Neuron (in vitro differentiated cells): ENCODE measurements at regions not wholly inside any gene's neighbourhood (a gene's known extent, or its start where the extent isn't known, plus 50 kb on each side); places are given as distances from the start of the nearest gene placed in this dataset.

Source experiments
- H2AFZ ChIP-seq: one replicate; pipeline ENCODE4 v1.6.1; 2013; ENCODE audit warnings: low read depth, mild to moderate bottlenecking, inconsistent platforms, low read length, moderate library complexity
- H3K27me3 ChIP-seq: one replicate; pipeline ENCODE4 v1.6.1; 2013; ENCODE audit warnings: low read length; ENCODE audit not compliant: insufficient read depth
- H3K36me3 ChIP-seq: one replicate; pipeline ENCODE4 v1.6.1; 2013; ENCODE audit warnings: low read length; ENCODE audit not compliant: insufficient read depth
- H3K4me1 ChIP-seq: one replicate; pipeline ENCODE4 v1.6.1; 2013; ENCODE audit warnings: low read length; ENCODE audit not compliant: insufficient read depth
- H3K4me3 ChIP-seq: 2 replicates; pipeline ENCODE4 v1.5.1; 2013; ENCODE audit warnings: mild to moderate bottlenecking, low read length, moderate library complexity
- H3K9me3 ChIP-seq: one replicate; pipeline ENCODE4 v1.6.1; 2013; ENCODE audit warnings: low read length

DNA sequence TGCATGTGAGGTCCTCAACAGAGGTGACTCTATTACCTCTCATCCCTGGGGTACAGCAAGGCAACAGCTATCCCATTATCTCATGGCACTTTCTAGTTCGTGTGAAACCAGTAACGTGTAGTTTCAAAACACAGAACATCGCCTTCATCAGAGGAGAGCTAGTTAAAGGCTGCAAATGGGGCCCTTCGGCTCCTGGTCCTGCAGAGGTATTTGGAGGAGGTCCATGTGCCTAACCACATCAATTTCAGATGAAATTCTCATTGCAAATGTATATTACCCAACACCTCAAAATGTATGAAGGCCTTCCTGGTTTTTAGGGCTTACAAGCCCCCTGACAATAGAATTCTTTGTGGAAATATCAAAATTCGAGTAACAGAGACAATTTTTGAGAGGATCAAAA is 95.7 kb upstream of the PSMD7 start:
- no peaks in the 10 kb centered on the region for H3K36me3 ChIP-seq
- no peak overlapping the region for H3K4me3 ChIP-seq
- H3K4me1 ChIP-seq: no peaks in the 10 kb centered on the region
- H3K9me3 ChIP-seq: no peaks in the 10 kb centered on the region
- H2AFZ ChIP-seq: no peak overlapping the region
- H3K27me3 ChIP-seq: no peaks in the 10 kb centered on the region

DNA sequence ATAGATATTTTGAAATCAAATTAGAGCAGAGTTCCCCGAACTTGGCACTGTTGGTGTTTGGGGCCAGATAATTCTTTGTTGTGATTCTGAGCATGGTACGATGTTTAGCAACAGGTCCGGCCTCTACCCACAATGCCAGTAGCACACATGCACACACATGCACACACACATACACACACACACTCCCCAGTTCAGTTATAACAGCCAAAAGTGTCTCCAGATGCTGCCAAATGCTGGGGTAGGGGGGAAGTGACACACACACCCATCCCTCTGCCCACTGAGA is 96.8 kb upstream of the PSMD7 start:
- no peak overlapping the region for H2AFZ ChIP-seq
- no peak overlapping the region for H3K4me3 ChIP-seq
- no peaks in the 10 kb centered on the region for H3K4me1 ChIP-seq
- no peaks in the 10 kb centered on the region for H3K9me3 ChIP-seq
- no peaks in the 10 kb centered on the region for H3K27me3 ChIP-seq
- no peaks in the 10 kb centered on the region for H3K36me3 ChIP-seq

DNA sequence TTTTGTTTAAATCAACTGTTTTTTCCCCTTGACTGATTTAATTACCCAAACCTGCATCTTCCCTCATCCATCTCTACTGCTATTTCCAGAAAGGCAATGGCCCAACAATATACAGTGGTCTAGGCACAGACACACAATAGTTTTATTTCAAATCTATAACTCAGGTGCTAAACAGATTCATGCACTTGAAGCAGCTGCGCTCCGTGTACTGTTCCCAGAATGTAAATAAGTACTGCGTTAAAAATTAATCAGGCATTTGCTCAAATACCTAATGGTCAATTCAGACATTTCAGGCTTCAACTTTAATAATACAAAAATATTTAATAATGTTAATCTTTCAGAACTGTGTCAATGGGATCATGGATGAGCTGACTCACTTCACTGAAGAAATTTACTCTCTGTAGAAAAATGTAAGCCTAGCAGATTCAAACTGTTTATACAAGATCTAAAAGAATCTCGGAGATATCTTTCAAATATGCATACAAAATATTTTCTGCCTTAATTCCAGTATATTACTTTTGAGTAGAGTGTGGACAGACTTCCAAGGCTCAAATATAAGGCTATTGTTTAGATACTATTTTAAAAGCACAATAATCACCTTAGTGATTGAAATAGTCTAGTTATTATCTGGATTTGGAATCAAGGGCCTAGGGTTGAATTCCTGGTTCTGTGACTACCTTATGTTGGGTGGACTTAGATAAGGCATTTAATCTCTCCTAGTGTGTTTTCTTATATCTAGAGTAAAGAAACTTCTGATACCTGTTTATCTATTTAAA is 97.4 kb upstream of the PSMD7 start:
- Histone ChIP-seq H3K4me1 (no peaks in the 10 kb centered on the region), H3K27me3 (no peaks in the 10 kb centered on the region), H3K4me3 (no peak overlapping the region), H2AFZ (no peak overlapping the region), H3K9me3 (no peaks in the 10 kb centered on the region), H3K36me3 (no peaks in the 10 kb centered on the region)

DNA sequence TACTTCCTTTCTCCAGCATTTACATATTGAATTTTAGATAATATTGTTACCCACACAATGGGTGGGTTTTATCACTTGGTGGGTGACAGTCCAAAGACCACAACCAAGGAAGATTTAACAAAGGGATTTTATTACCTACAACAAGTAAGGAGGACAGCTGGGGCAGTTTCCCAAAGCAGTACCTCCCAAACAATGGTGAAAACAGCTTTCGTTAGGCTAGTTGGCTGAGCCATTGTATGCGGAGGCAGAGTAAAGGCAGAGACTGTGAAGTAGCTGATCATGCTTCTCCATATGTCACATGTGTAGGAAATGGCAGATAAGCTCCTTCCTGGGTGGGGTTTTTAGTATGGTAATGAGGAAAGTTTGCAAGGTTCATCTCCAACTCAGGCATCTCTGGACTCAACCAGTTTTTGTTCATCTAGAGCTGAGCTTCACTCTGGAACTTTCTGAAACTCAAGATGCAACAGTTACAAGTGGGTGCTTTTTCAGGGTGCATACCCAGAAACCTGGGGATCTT is 104.3 kb upstream of the PSMD7 start:
- Histone ChIP-seq H3K4me1 (no peaks in the 10 kb centered on the region), H3K4me3 (no peak overlapping the region)

DNA sequence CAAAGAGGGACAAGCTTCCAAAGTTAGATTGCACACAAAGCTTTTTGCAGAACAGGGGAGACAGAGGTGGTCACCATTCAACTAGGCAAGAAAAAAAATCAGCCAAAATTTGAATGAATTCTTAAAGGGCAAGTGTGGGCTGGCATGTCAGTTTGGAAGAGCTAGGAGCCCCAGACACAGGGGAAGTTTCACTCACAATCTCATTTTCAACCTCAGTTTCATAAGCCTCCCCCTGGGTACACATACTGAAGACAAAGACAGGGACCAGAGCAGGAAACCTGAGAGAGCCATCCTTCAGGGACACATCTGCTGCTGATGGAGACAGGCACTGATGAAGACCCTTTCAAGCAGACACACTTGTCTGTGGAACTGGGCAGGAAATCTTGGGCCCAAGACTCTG is 106.3 kb upstream of the PSMD7 start:
- no peaks in the 10 kb centered on the region for H3K9me3 ChIP-seq
- no peak overlapping the region for H3K4me3 ChIP-seq
- no peaks in the 10 kb centered on the region for H3K36me3 ChIP-seq
- H3K27me3 ChIP-seq: no peaks in the 10 kb centered on the region
- no peak overlapping the region for H2AFZ ChIP-seq
- no peaks in the 10 kb centered on the region for H3K4me1 ChIP-seq

More for the DNA sequence above, 104.3 kb upstream of the PSMD7 start:
- Histone ChIP-seq H2AFZ (no peak overlapping the region), H3K9me3 (no peaks in the 10 kb centered on the region), H3K27me3 (no peaks in the 10 kb centered on the region), H3K36me3 (no peaks in the 10 kb centered on the region)

DNA sequence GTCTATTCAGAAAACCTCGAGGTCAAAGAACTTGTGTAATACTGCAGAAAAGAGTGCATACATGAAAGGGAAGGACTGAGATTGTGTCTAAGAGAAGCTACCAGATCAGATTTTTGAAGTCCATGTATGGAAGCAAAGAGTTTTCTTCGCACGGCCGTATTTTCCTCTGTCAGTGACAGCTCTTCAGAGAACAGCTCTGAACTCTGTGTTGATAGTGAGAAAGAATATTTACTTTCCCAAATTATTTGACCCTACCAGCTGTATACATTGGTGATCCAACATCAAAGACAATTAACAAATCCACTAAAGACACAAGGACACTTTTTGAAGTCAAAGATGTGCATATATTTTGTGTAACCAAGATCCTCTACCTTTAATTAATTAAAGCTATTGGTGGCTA is 107.8 kb upstream of the PSMD7 start:
- no peak overlapping the region for H2AFZ ChIP-seq
- H3K4me1 ChIP-seq: no peaks in the 10 kb centered on the region
- H3K27me3 ChIP-seq: no peaks in the 10 kb centered on the region
- no peaks in the 10 kb centered on the region for H3K9me3 ChIP-seq
- no peaks in the 10 kb centered on the region for H3K36me3 ChIP-seq
- H3K4me3 ChIP-seq: no peak overlapping the region

DNA sequence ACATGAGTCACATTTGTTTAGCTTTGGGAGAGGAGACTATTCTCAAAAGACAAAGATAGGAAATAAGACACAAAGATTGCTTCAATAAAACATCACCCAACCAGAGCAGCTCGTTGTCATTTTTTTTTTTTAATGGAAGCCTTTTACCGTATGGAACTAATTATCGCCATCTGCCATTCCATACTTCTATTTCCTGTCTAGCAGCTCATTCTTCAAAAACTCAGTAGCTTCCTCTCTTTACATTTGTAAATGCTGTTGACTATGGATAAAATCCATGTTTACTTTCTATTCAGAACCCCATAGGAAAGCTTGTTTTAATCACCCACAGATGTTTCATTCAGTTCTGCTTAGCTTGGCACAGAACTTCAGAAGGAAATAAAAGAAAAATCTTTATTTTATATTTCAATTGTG is 110.0 kb upstream of the PSMD7 start:
- H3K4me1 ChIP-seq: no peaks in the 10 kb centered on the region
- no peaks in the 10 kb centered on the region for H3K9me3 ChIP-seq
- H3K4me3 ChIP-seq: no peak overlapping the region
- H3K36me3 ChIP-seq: no peaks in the 10 kb centered on the region
- no peak overlapping the region for H2AFZ ChIP-seq
- no peaks in the 10 kb centered on the region for H3K27me3 ChIP-seq

DNA sequence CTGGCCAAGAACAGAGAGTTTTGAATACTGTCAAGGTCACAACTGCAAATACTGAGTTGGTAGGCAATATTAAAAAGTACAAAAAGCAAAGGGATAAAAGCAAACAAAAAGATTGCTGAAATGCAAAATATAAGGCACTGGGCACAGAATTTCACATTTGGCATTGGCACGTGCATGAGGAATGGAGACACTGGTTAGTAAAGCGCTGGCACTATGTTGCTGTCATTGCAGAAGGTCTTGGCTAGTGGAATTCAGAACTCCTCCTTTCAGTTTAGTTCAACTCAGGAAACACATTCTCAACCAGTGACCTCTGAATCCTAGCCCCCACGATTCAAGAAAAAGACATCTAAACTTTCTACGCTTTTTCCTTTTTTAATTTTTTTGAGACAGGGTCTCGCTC is 111.8 kb upstream of the PSMD7 start:
- H3K27me3 ChIP-seq: no peaks in the 10 kb centered on the region
- H3K4me1 ChIP-seq: no peaks in the 10 kb centered on the region
- H3K9me3 ChIP-seq: no peaks in the 10 kb centered on the region
- no peak overlapping the region for H2AFZ ChIP-seq
- no peaks in the 10 kb centered on the region for H3K36me3 ChIP-seq
- no peak overlapping the region for H3K4me3 ChIP-seq

DNA sequence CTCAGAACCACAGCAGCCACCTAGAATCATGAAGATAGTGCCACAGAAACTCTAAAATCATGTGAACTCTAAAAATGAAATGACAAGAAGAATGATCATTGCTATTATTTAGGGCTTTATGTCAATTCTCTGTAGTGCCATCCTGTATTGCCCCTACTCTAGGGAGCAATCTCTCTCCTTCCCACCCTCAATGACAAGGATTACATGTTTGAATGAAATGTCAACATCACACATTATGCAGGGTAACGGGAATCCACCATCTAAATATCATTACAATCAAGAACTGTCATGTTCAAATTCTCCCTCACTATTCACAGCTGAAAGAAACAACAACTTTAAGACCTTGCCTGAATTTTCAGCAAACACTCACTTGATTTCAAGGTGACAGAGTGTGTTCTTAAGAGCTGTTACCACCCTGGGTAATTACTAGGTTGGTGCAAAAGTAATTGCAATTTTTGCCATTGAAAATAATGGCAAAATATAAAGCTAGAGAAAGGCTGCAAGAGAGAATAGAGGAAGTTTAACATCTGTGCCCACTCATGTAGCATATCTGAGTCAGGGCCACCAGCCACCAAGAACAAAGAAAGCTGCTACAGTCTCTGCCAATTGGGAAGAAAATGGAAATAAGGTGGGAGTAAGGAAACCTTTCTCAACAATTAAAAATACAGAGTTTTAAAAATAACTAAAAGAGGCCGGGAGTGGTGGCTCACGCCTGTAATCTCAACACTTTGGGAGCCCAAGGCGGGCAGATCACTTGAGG is 112.8 kb upstream of the PSMD7 start:
- Histone ChIP-seq H3K4me1 (no peaks in the 10 kb centered on the region), H3K27me3 (no peaks in the 10 kb centered on the region), H3K9me3 (no peaks in the 10 kb centered on the region), H3K36me3 (no peaks in the 10 kb centered on the region), H3K4me3 (no peak overlapping the region), H2AFZ (no peak overlapping the region)

DNA sequence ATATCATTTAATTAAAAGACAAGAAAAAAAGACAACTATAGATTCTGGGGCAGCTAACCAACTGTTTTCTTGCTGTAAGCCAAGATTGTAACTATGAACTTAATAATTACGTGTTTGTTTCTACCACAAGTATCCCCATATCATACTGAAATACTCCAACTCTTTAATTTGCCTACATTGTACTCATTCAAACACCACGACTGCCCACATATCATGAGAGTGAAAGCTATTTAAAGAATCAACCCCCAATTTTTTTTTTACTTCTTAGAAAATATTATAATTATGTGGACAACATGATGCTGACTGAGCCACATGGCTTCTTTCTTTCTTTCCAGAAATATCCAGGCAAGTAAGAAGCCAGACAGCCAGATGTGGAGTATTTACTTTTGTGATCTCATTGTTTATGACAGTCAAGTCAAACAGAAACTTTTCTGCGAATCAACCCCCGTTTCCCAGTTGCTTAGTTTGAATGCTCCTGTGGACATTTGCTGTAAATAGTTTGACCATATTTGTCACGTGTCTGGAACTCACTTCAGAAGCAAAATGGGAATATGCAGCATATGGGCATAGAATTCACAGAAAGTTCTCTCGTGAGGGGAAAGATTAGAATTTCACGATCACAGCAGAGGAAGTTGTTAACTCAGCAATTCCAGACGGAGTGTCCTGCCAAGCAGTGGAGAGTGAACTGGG is 126.8 kb upstream of the PSMD7 start:
- Histone ChIP-seq H3K4me1 (no peaks in the 10 kb centered on the region), H3K9me3 (peaks cover under 1% of the 10 kb centered on the region), H3K27me3 (no peaks in the 10 kb centered on the region), H2AFZ (no peak overlapping the region), H3K36me3 (no peaks in the 10 kb centered on the region), H3K4me3 (no peak overlapping the region)

DNA sequence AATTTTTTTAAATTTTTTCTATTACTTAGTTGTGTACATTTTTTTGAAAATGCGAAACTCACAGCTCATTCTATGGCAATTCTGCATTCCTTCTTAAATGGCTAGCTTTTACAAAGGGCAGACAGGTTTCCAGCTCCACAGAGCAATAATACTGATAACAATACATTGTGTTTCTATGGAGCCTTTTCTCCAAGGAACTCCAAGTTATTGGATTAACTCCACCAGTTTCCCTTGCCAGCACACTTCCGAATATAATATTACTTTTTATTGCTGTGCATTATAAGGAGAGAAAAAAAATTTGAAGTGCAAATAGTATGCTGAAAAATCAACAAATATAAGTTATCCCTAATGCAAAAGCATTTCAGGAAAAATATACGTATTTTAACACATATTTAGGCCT is 127.5 kb upstream of the PSMD7 start:
- H3K9me3 ChIP-seq: no peaks in the 10 kb centered on the region

DNA sequence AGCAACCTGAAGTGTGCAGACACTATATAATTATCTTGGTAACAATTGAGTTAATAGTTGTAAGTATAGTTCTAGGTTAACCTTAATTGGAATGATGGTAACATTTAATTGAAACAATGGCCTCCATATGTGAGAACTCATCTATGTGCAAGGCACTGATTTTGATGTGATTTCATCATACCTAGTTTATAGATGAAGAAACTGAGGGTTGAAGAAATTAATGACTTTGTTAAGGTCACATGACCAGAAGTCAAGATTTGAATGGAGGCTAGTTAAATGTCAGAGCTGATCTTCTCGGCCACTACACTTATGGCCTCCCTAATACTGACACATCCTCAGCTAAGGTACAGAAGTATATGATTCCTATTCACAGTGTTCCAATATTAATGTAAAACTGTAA is 128.2 kb upstream of the PSMD7 start:
- Histone ChIP-seq H3K4me1 (no peaks in the 10 kb centered on the region), H3K27me3 (no peaks in the 10 kb centered on the region), H3K9me3 (no peaks in the 10 kb centered on the region), H3K4me3 (no peak overlapping the region), H2AFZ (no peak overlapping the region), H3K36me3 (no peaks in the 10 kb centered on the region)

More for the DNA sequence above, 127.5 kb upstream of the PSMD7 start:
- Histone ChIP-seq H3K36me3 (no peaks in the 10 kb centered on the region), H3K4me3 (no peak overlapping the region), H2AFZ (no peak overlapping the region), H3K4me1 (no peaks in the 10 kb centered on the region), H3K27me3 (no peaks in the 10 kb centered on the region)

DNA sequence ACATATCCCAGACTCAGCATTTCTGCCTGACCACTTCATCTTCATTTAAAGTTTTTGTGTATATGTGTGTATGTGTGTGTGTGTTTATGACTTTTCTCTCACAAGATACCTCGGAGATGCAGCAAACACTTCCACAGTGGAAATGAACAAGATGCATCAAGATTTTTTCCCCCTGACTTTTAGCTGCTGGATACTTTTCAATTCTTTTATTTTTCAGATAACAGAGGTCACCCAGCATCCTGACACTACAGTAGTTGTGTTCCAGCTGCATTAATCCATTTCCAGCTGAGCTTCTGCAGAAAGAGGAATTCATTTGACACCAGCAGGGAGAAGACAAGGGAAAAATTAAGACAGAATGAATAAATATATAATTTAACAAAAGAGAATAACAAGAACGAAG is 130.2 kb upstream of the PSMD7 start:
- H3K27me3 ChIP-seq: no peaks in the 10 kb centered on the region
- no peak overlapping the region for H2AFZ ChIP-seq

More for the DNA sequence above, 130.2 kb upstream of the PSMD7 start:
- Histone ChIP-seq H3K4me3 (no peak overlapping the region), H3K4me1 (no peaks in the 10 kb centered on the region), H3K9me3 (no peaks in the 10 kb centered on the region), H3K36me3 (no peaks in the 10 kb centered on the region)
